ENCODE measurements at regions not wholly inside any gene's neighbourhood (a gene's known extent, or its start where the extent isn't known, plus 50 kb on each side); places are given as distances from the start of the nearest gene placed in this dataset.

DNA sequence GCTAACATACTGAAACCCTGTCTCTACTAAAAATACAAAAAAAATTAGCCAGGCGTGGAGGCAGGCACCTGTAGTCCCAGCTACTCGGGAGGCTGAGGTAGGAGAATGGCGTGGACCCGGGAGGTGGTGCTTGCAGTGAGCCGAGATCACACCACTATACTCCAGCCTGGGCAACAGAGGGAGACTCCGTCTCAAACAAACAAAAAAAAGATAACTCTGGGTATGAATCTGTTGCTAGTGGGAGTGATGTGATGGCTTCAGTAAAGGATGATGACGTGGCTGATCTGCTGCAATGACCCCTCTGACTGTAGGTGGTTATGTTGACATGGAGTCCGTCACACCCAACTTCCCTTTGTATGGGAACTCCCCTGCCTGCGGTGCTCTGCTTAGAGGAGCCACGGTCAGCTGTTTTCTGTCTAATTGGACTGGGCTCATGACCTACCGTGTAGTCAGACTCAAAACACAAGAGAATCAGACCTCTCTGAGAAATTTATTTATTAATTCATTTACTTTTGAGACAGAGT, 59.1 kb upstream of the MED13L start:
- TF ChIP-seq, protein P1, sequence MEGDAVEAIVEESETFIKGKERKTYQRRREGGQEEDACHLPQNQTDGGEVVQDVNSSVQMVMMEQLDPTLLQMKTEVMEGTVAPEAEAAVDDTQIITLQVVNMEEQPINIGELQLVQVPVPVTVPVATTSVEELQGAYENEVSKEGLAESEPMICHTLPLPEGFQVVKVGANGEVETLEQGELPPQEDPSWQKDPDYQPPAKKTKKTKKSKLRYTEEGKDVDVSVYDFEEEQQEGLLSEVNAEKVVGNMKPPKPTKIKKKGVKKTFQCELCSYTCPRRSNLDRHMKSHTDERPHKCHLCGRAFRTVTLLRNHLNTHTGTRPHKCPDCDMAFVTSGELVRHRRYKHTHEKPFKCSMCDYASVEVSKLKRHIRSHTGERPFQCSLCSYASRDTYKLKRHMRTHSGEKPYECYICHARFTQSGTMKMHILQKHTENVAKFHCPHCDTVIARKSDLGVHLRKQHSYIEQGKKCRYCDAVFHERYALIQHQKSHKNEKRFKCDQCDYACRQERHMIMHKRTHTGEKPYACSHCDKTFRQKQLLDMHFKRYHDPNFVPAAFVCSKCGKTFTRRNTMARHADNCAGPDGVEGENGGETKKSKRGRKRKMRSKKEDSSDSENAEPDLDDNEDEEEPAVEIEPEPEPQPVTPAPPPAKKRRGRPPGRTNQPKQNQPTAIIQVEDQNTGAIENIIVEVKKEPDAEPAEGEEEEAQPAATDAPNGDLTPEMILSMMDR (tag by site-specific recombination; IDR thresholded peaks at IDR 0.05), result no peak
- TF ChIP-seq ZNF423 (tag by site-specific recombination; IDR thresholded peaks at IDR 0.05), result no peak
- TF ChIP-seq TCF7L2 (IDR thresholded peaks at IDR 0.05; ENCODE audit: borderline replicate concordance, low read depth, low read length), result no peak
- TF ChIP-seq OVOL3 (tag by site-specific recombination; IDR thresholded peaks at IDR 0.05), result no peak
